Keratinocyte (primary cell): ENCODE measurements at regions not wholly inside any gene's neighbourhood (a gene's known extent, or its start where the extent isn't known, plus 50 kb on each side); places are given as distances from the start of the nearest gene placed in this dataset.

Experiments used
- DNase-seq: peaks from one replicate; pipeline ENCODE4 v3.0.0-alpha.2; 2011; ENCODE audit warnings: low read depth, missing footprints, low spot score
- FAIRE-seq: peaks from 2 replicates; lab custom pipeline; 2011; peaks lifted over from hg19 to GRCh38; lab: Jason Lieb, UNC
- H2AFZ ChIP-seq: 2 replicates; pipeline ENCODE4 v1.6.0; 2012; ENCODE audit warnings: low read length, control low read depth, inconsistent platforms; ENCODE audit not compliant: control insufficient read depth
- H3K27ac ChIP-seq: 2 replicates; pipeline ENCODE4 v1.5.1; 2011; ENCODE audit warnings: low read length; ENCODE audit not compliant: control insufficient read depth, insufficient read depth
- H3K27me3 ChIP-seq: 3 replicates; pipeline ENCODE4 v1.6.0; 2011; ENCODE audit warnings: low read length; ENCODE audit not compliant: control insufficient read depth, insufficient read depth; ENCODE audit errors: extremely low read depth
- H3K36me3 ChIP-seq, 2 experiments: 2 replicates in 1 of 2; 3 replicates in 1 of 2; pipeline ENCODE4 v1.5.1; 2011; ENCODE audit warnings: low read length in 2 of 2, mild to moderate bottlenecking in 1 of 2; ENCODE audit not compliant: control insufficient read depth in 2 of 2, insufficient read depth in 2 of 2; ENCODE audit errors: extremely low read depth in 1 of 2
- H3K4me1 ChIP-seq: 3 replicates; pipeline ENCODE4 v1.5.1; 2011; ENCODE audit warnings: low read length; ENCODE audit not compliant: control insufficient read depth, insufficient read depth; ENCODE audit errors: extremely low read depth
- H3K4me2 ChIP-seq: 3 replicates; pipeline ENCODE4 v1.6.0; 2011; ENCODE audit warnings: low read depth, low read length; ENCODE audit not compliant: control insufficient read depth, insufficient read depth; ENCODE audit errors: extremely low read depth
- H3K4me3 ChIP-seq, 3 experiments: fragments of 200-600 bp in 1 of 3; sonication (generic) in 1 of 3; 2 replicates in 2 of 3; 3 replicates in 1 of 3; pipeline ENCODE4 v1.5.1; 2011 to 2016; ENCODE audit warnings: low read length in 3 of 3, mild to moderate bottlenecking in 3 of 3, control low read depth in 2 of 3, inconsistent platforms in 1 of 3, low read depth in 1 of 3, mixed read lengths in 1 of 3, mixed run types in 1 of 3, moderate library complexity in 1 of 3; ENCODE audit not compliant: control insufficient read depth in 2 of 3, insufficient read depth in 2 of 3; ENCODE audit errors: extremely low read depth in 1 of 3
- H3K79me2 ChIP-seq: 2 replicates; pipeline ENCODE4 v1.6.0; 2012; ENCODE audit warnings: low read length; ENCODE audit not compliant: control insufficient read depth, insufficient read depth
- H3K9ac ChIP-seq: 3 replicates; pipeline ENCODE4 v1.6.0; 2011; ENCODE audit warnings: low read length; ENCODE audit not compliant: control insufficient read depth, insufficient read depth; ENCODE audit errors: extremely low read depth
- H3K9me1 ChIP-seq: 3 replicates; pipeline ENCODE4 v1.6.0; 2011; ENCODE audit warnings: low read length; ENCODE audit not compliant: control insufficient read depth, insufficient read depth; ENCODE audit errors: extremely low read depth
- H3K9me3 ChIP-seq: 2 replicates; pipeline ENCODE4 v1.5.1; 2012; ENCODE audit warnings: low read depth, low read length; ENCODE audit not compliant: control insufficient read depth
- H4K20me1 ChIP-seq: 3 replicates; pipeline ENCODE4 v1.6.0; 2011; ENCODE audit warnings: low read length; ENCODE audit not compliant: control insufficient read depth, insufficient read depth; ENCODE audit errors: extremely low read depth
- CTCF ChIP-seq, 3 experiments: IDR thresholded peaks in 1 of 3; conservative IDR thresholded peaks in 1 of 3; optimal IDR thresholded peaks in 1 of 3; 2 replicates in 2 of 3; 3 replicates in 1 of 3; pipeline versions ENCODE3 to v1.5.1; 2011; ENCODE audit warnings: low read length in 3 of 3, mild to moderate bottlenecking in 3 of 3, moderate library complexity in 2 of 3, control low read depth in 1 of 3, inconsistent platforms in 1 of 3; ENCODE audit not compliant: insufficient read depth in 2 of 3; ENCODE audit errors: extremely low read depth in 1 of 3
- EZH2 ChIP-seq: IDR thresholded peaks from one replicate; pipeline ENCODE4 v1.6.1; 2012; ENCODE audit warnings: inconsistent platforms, mild to moderate bottlenecking, low read length, moderate library complexity
- dilution Hi-C: fragments of 300-500 bp; cut with MboI; formaldehyde crosslinking; loops from one replicate; pipeline ENCODE4 v1.7.0; 2020; ENCODE audit warnings: low sequenced_read_pairs; ENCODE audit not compliant: extremely low pct_ligation_motif_present

GRCh38 chr2:57291209-57291608, 755.4 kb upstream of the VRK2 start:
- no peak for TF ChIP-seq CTCF (optimal IDR thresholded peaks at IDR 0.05 in 1 of 3, IDR thresholded peaks at IDR 0.05 in 1 of 3, conservative IDR thresholded peaks at IDR 0.05 in 1 of 3; ENCODE audit: extremely low read depth in 1 of 3, insufficient read depth in 2 of 3, low read length in 3 of 3)
- TF ChIP-seq EZH2, result no peak
- no peak for FAIRE-seq
- no peaks in the 10 kb centered on the region for H4K20me1 ChIP-seq

GRCh38 chr2:57296795-57297517, 749.6 kb upstream of the VRK2 start:
- DNase-seq (no peak), FAIRE-seq (no peak)

More at GRCh38 chr2:57291209-57291608, 755.4 kb upstream of the VRK2 start:
- H3K9me1 ChIP-seq, result no peaks in the 10 kb centered on the region
- no peaks in the 10 kb centered on the region for H3K27me3 ChIP-seq
- H3K4me3 ChIP-seq, result no peak overlapping the region
- DNase-seq, result no peak
- H3K4me2 ChIP-seq, result no peak overlapping the region
- H3K36me3 ChIP-seq, result no peaks in the 10 kb centered on the region
- H3K4me1 ChIP-seq, result no peaks in the 10 kb centered on the region
- H2AFZ ChIP-seq, result no peak overlapping the region
- no peaks in the 10 kb centered on the region for H3K9me3 ChIP-seq
- dilution Hi-C loops, result no loop called here
- no peaks in the 10 kb centered on the region for H3K79me2 ChIP-seq
- H3K9ac ChIP-seq, result no peak overlapping the region
- H3K27ac ChIP-seq, result no peak overlapping the region

More at GRCh38 chr2:57296795-57297517, 749.6 kb upstream of the VRK2 start:
- no peak for TF ChIP-seq EZH2
- TF ChIP-seq CTCF (optimal IDR thresholded peaks at IDR 0.05 in 1 of 3, IDR thresholded peaks at IDR 0.05 in 1 of 3, conservative IDR thresholded peaks at IDR 0.05 in 1 of 3; ENCODE audit: extremely low read depth in 1 of 3, insufficient read depth in 2 of 3, low read length in 3 of 3), result no peak
- Histone ChIP-seq H3K27ac (no peak overlapping the region), H3K36me3 (no peaks in the 10 kb centered on the region), H3K9ac (no peak overlapping the region), H2AFZ (no peak overlapping the region), H3K27me3 (no peaks in the 10 kb centered on the region), H3K4me3 (no peak overlapping the region), H3K9me1 (no peaks in the 10 kb centered on the region), H3K9me3 (no peaks in the 10 kb centered on the region), H4K20me1 (no peaks in the 10 kb centered on the region), H3K79me2 (no peaks in the 10 kb centered on the region), H3K4me2 (no peak overlapping the region), H3K4me1 (no peaks in the 10 kb centered on the region)
- dilution Hi-C loops, result no loop called here
